Lower leg skin (tissue), 3 donors: ENCODE measurements at regions not wholly inside any gene's neighbourhood (a gene's known extent, or its start where the extent isn't known, plus 50 kb on each side); places are given as distances from the start of the nearest gene placed in this dataset.

Experiments
- CTCF ChIP-seq, 3 donors: fragments of 450-650 bp; IDR thresholded peaks; one replicate each; pipeline ENCODE4 v1.5.1; 2016; ENCODE audit warnings: antibody characterized with exemption in 3 of 3, mild to moderate bottlenecking in 3 of 3, moderate library complexity in 2 of 3
- POLR2A ChIP-seq, 2 donors: fragments of 450-650 bp; IDR thresholded peaks; one replicate each; pipeline ENCODE4 v1.6.1; 2016 to 2017; ENCODE audit warnings: antibody characterized with exemption in 2 of 2, mild to moderate bottlenecking in 1 of 2, moderate library complexity in 1 of 2

GRCh38 chr14:105690671-105691070 is 164.3 kb downstream of the TMEM121 start:
- TF ChIP-seq CTCF (IDR thresholded peaks at IDR 0.05) (no peak), POLR2A (IDR thresholded peaks at IDR 0.05) (no peak)
